Liver (tissue), 8 donors: ENCODE measurements at regions not wholly inside any gene's neighbourhood (a gene's known extent, or its start where the extent isn't known, plus 50 kb on each side); places are given as distances from the start of the nearest gene placed in this dataset.

Experiments
- DNase-seq: peaks from one replicate; pipeline ENCODE4 v3.0.0-alpha.2; 2017; ENCODE audit warnings: low spot score
- H3K27ac ChIP-seq, 2 donors: one replicate each; pipeline ENCODE4 v1.7.0; 2013; ENCODE audit warnings: inconsistent platforms in 2 of 2, low read length in 2 of 2, control low read depth in 1 of 2, low read depth in 1 of 2, mild to moderate bottlenecking in 1 of 2
- H3K27me3 ChIP-seq, 4 donors: one replicate each; pipeline versions ENCODE4 v1.6.1 to v1.7.0; 2013; ENCODE audit warnings: low read length in 3 of 4, inconsistent platforms in 1 of 4, mild to moderate bottlenecking in 1 of 4, moderate library complexity in 1 of 4; ENCODE audit not compliant: control insufficient read depth in 4 of 4, insufficient read depth in 4 of 4
- H3K36me3 ChIP-seq, 4 donors: one replicate each; pipeline versions ENCODE4 v1.6.1 to v1.7.0; 2013; ENCODE audit warnings: low read length in 3 of 4, mild to moderate bottlenecking in 3 of 4, low read depth in 1 of 4, moderate library complexity in 1 of 4; ENCODE audit not compliant: control insufficient read depth in 4 of 4, insufficient read depth in 3 of 4
- H3K4me1 ChIP-seq, 4 donors: one replicate each; pipeline versions ENCODE4 v1.6.1 to v1.7.0; 2013; ENCODE audit warnings: low read length in 3 of 4, mild to moderate bottlenecking in 3 of 4, moderate library complexity in 1 of 4; ENCODE audit not compliant: control insufficient read depth in 4 of 4, insufficient read depth in 4 of 4
- H3K4me3 ChIP-seq, 3 donors: one replicate each; pipeline versions ENCODE4 v1.6.1 to v1.7.0; 2013; ENCODE audit warnings: low read length in 3 of 3, control low read depth in 1 of 3, low read depth in 1 of 3, mild to moderate bottlenecking in 1 of 3
- H3K9ac ChIP-seq, 2 donors: one replicate each; pipeline ENCODE4 v1.7.0; 2013; ENCODE audit warnings: low read length in 2 of 2, mild to moderate bottlenecking in 2 of 2, moderate library complexity in 2 of 2, control low read depth in 1 of 2, low read depth in 1 of 2
- H3K9me3 ChIP-seq, 4 donors: one replicate each; pipeline versions ENCODE4 v1.6.1 to v1.7.0; 2013; ENCODE audit warnings: low read length in 3 of 4; ENCODE audit not compliant: control insufficient read depth in 4 of 4
- EGR1 ChIP-seq, 2 donors: IDR thresholded peaks; 2 replicates each; pipeline ENCODE4 v1.6.1; 2016 to 2018; ENCODE audit warnings: antibody characterized with exemption in 2 of 2, low read depth in 2 of 2
- FOXA1 ChIP-seq: IDR thresholded peaks from 2 replicates; pipeline ENCODE4 v1.6.1; 2016; ENCODE audit warnings: antibody characterized with exemption
- FOXA2 ChIP-seq: IDR thresholded peaks from 2 replicates; pipeline ENCODE4 v1.6.1; 2016; ENCODE audit warnings: antibody characterized with exemption
- GABPA ChIP-seq, 2 donors: IDR thresholded peaks in 1 of 2; conservative IDR thresholded peaks in 1 of 2; 2 replicates each; pipeline ENCODE4 v1.6.1; 2016; ENCODE audit warnings: antibody characterized with exemption in 2 of 2, mild to moderate bottlenecking in 1 of 2, moderate library complexity in 1 of 2
- HNF4A ChIP-seq, 2 donors: conservative IDR thresholded peaks; 2 replicates each; pipeline ENCODE4 v1.6.1; 2016; ENCODE audit warnings: antibody characterized with exemption in 2 of 2, mild to moderate bottlenecking in 2 of 2
- HNF4G ChIP-seq: IDR thresholded peaks from 2 replicates; pipeline ENCODE4 v1.6.1; 2016; ENCODE audit warnings: antibody characterized with exemption
- JUND ChIP-seq, 2 donors: IDR thresholded peaks; 2 replicates each; pipeline ENCODE4 v1.6.1; 2016; ENCODE audit warnings: antibody characterized with exemption in 2 of 2
- NR2F2 ChIP-seq: IDR thresholded peaks from 2 replicates; pipeline ENCODE4 v1.6.1; 2016; ENCODE audit warnings: antibody characterized with exemption
- RAD21 ChIP-seq, 2 donors: IDR thresholded peaks; 2 replicates each; pipeline ENCODE4 v1.6.1; 2016; ENCODE audit warnings: antibody characterized with exemption in 2 of 2, mild to moderate bottlenecking in 2 of 2
- RXRA ChIP-seq, 2 donors: IDR thresholded peaks; 2 replicates each; pipeline ENCODE4 v1.6.1; 2017 to 2018; ENCODE audit warnings: antibody characterized with exemption in 2 of 2, mild to moderate bottlenecking in 1 of 2
- SP1 ChIP-seq: IDR thresholded peaks from 2 replicates; pipeline ENCODE4 v1.6.1; 2018; ENCODE audit warnings: antibody characterized with exemption, mild to moderate bottlenecking
- TAF1 ChIP-seq: conservative IDR thresholded peaks from 2 replicates; pipeline ENCODE4 v1.6.1; 2016; ENCODE audit warnings: antibody characterized with exemption, mild to moderate bottlenecking
- YY1 ChIP-seq: IDR thresholded peaks from 2 replicates; pipeline ENCODE4 v1.6.1; 2016; ENCODE audit warnings: antibody characterized with exemption, mild to moderate bottlenecking
- WGBS: extraction: QIAGEN DNeasy Blood & Tissue Kit; methylation state at CpG from one replicate; pipeline ENCODE4 v1.1.7; 2013; 5-methylcytosine and 5-hydroxymethylcytosine counted together
- TF ChIP-seq, protein P1 (sequence below): fragments of 150-350 bp; IDR thresholded peaks from 2 replicates; pipeline ENCODE4 v1.5.1; 2017; ENCODE audit warnings: improper control_type of control experiment, low read depth, low read length; ENCODE audit not compliant: missing input control
- TF ChIP-seq, protein P2 (sequence below): IDR thresholded peaks from 2 replicates; pipeline ENCODE4 v1.6.1; 2016; ENCODE audit warnings: antibody characterized with exemption
- TF ChIP-seq, protein P3 (sequence below): IDR thresholded peaks from 2 replicates; pipeline ENCODE4 v1.6.1; 2016; ENCODE audit warnings: antibody characterized with exemption
- TF ChIP-seq, protein P4 (sequence below): IDR thresholded peaks from 2 replicates; pipeline ENCODE4 v1.6.1; 2016; ENCODE audit warnings: antibody characterized with exemption
- TF ChIP-seq, protein P5 (sequence below): IDR thresholded peaks from 2 replicates; pipeline ENCODE4 v1.6.1; 2016; ENCODE audit warnings: antibody characterized with exemption, mild to moderate bottlenecking
- donor health status: healthy.
- donor health status: healthy.
- donor health status: healthy.
- donor health status: healthy.
- donor health status: healthy.

DNA sequence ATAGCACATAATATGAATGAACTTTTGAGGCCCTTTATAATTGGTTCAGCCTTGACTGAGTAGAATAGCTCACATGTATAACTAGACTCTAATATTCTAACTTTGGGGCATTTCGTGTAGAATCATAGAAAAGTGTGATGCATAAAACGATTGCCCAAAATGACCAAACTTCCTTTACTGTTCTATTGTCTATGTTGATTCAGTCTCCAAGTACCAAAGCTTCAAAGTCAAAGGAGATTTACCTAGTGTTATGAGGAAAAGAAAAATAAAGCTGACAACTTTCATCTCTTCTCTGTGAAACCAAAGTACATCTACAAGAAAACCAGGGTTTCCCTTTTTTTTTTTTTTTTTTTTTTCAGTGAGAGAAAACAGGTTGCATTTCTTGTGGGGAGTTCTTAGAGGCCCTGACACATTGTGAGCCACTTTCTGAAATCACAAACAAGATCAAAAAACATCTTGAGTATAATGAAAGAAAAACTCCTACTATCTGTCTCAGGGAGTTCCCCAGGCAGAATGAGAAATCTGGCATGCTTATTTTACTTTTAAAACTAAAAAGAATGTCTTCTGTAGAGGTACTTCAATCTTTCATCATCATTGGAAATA, 183.4 kb downstream of the TNFSF18 start:
- no peaks in the 10 kb centered on the region for H3K27me3 ChIP-seq

More for the DNA sequence above, 183.4 kb downstream of the TNFSF18 start:
- Histone ChIP-seq H3K9ac (no peak overlapping the region), H3K27ac (no peak overlapping the region), H3K36me3 (no peaks in the 10 kb centered on the region), H3K4me3 (no peak overlapping the region), H3K9me3 (no peaks in the 10 kb centered on the region), H3K4me1 (no peaks in the 10 kb centered on the region)
- TF ChIP-seq RXRA (IDR thresholded peaks at IDR 0.05) = no peak
- TF ChIP-seq, protein P1, sequence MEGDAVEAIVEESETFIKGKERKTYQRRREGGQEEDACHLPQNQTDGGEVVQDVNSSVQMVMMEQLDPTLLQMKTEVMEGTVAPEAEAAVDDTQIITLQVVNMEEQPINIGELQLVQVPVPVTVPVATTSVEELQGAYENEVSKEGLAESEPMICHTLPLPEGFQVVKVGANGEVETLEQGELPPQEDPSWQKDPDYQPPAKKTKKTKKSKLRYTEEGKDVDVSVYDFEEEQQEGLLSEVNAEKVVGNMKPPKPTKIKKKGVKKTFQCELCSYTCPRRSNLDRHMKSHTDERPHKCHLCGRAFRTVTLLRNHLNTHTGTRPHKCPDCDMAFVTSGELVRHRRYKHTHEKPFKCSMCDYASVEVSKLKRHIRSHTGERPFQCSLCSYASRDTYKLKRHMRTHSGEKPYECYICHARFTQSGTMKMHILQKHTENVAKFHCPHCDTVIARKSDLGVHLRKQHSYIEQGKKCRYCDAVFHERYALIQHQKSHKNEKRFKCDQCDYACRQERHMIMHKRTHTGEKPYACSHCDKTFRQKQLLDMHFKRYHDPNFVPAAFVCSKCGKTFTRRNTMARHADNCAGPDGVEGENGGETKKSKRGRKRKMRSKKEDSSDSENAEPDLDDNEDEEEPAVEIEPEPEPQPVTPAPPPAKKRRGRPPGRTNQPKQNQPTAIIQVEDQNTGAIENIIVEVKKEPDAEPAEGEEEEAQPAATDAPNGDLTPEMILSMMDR = no peak
- TF ChIP-seq FOXA2 = no peak
- TF ChIP-seq YY1 = no peak
- TF ChIP-seq EGR1 (IDR thresholded peaks at IDR 0.05; ENCODE audit: low read depth in 2 of 2) = no peak
- TF ChIP-seq, protein P2, sequence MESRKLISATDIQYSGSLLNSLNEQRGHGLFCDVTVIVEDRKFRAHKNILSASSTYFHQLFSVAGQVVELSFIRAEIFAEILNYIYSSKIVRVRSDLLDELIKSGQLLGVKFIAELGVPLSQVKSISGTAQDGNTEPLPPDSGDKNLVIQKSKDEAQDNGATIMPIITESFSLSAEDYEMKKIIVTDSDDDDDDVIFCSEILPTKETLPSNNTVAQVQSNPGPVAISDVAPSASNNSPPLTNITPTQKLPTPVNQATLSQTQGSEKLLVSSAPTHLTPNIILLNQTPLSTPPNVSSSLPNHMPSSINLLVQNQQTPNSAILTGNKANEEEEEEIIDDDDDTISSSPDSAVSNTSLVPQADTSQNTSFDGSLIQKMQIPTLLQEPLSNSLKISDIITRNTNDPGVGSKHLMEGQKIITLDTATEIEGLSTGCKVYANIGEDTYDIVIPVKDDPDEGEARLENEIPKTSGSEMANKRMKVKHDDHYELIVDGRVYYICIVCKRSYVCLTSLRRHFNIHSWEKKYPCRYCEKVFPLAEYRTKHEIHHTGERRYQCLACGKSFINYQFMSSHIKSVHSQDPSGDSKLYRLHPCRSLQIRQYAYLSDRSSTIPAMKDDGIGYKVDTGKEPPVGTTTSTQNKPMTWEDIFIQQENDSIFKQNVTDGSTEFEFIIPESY = no peak
- no peak for TF ChIP-seq HNF4A (conservative IDR thresholded peaks at IDR 0.05)
- no peak for TF ChIP-seq HNF4G
- no peak for TF ChIP-seq GABPA (IDR thresholded peaks at IDR 0.05 in 1 of 2, conservative IDR thresholded peaks at IDR 0.05 in 1 of 2)
- TF ChIP-seq RAD21 (IDR thresholded peaks at IDR 0.05) = no peak
- no peak for TF ChIP-seq JUND (IDR thresholded peaks at IDR 0.05)
- TF ChIP-seq, protein P3, sequence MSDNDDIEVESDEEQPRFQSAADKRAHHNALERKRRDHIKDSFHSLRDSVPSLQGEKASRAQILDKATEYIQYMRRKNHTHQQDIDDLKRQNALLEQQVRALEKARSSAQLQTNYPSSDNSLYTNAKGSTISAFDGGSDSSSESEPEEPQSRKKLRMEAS = no peak
- no peak for TF ChIP-seq TAF1
- TF ChIP-seq, protein P4, sequence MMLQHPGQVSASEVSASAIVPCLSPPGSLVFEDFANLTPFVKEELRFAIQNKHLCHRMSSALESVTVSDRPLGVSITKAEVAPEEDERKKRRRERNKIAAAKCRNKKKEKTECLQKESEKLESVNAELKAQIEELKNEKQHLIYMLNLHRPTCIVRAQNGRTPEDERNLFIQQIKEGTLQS = no peak
- TF ChIP-seq, protein P5, sequence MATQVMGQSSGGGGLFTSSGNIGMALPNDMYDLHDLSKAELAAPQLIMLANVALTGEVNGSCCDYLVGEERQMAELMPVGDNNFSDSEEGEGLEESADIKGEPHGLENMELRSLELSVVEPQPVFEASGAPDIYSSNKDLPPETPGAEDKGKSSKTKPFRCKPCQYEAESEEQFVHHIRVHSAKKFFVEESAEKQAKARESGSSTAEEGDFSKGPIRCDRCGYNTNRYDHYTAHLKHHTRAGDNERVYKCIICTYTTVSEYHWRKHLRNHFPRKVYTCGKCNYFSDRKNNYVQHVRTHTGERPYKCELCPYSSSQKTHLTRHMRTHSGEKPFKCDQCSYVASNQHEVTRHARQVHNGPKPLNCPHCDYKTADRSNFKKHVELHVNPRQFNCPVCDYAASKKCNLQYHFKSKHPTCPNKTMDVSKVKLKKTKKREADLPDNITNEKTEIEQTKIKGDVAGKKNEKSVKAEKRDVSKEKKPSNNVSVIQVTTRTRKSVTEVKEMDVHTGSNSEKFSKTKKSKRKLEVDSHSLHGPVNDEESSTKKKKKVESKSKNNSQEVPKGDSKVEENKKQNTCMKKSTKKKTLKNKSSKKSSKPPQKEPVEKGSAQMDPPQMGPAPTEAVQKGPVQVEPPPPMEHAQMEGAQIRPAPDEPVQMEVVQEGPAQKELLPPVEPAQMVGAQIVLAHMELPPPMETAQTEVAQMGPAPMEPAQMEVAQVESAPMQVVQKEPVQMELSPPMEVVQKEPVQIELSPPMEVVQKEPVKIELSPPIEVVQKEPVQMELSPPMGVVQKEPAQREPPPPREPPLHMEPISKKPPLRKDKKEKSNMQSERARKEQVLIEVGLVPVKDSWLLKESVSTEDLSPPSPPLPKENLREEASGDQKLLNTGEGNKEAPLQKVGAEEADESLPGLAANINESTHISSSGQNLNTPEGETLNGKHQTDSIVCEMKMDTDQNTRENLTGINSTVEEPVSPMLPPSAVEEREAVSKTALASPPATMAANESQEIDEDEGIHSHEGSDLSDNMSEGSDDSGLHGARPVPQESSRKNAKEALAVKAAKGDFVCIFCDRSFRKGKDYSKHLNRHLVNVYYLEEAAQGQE = no peak
- no peak for TF ChIP-seq FOXA1
- TF ChIP-seq SP1 = no peak
- TF ChIP-seq NR2F2 = no peak
- WGBS = 88% methylated on average over 2 of the region's 2 CpGs
- no peak for DNase-seq
